ENCODE measurements at regions not wholly inside any gene's neighbourhood (a gene's known extent, or its start where the extent isn't known, plus 50 kb on each side); places are given as distances from the start of the nearest gene placed in this dataset.

DNA sequence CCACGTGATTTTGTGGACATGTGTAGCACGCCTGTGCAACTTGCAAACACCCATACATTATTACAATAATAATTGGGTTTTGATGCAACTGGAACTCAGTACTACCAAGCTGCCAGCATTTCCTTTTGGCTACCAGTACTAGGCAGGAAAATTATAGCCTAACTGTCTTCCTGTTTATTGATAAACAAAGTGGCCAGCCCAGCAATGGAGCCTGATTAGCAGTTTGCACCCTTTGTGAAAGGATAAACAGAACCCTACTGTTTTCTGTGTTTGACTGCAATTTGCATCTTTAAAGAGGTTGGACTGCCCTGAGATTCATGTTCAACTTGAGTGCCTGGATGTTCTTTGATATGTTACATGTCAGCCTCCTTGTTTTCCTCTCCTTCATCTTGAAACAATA is 173.9 kb downstream of the ZIC5 start:
- TF ChIP-seq IRF2 (CRISPR knock-in tag; IDR thresholded peaks at IDR 0.05; ENCODE audit: borderline replicate concordance, low read depth) (no peak), NFYB (CRISPR knock-in tag; conservative IDR thresholded peaks at IDR 0.05; ENCODE audit: low read depth) (no peak), TCF7 (CRISPR knock-in tag; IDR thresholded peaks at IDR 0.05; ENCODE audit: low read depth) (no peak), FOXJ3 (CRISPR knock-in tag; IDR thresholded peaks at IDR 0.05; ENCODE audit: borderline replicate concordance) (no peak), PRRX2 (CRISPR knock-in tag; IDR thresholded peaks at IDR 0.05) (no peak)
- TF ChIP-seq, protein P1, sequence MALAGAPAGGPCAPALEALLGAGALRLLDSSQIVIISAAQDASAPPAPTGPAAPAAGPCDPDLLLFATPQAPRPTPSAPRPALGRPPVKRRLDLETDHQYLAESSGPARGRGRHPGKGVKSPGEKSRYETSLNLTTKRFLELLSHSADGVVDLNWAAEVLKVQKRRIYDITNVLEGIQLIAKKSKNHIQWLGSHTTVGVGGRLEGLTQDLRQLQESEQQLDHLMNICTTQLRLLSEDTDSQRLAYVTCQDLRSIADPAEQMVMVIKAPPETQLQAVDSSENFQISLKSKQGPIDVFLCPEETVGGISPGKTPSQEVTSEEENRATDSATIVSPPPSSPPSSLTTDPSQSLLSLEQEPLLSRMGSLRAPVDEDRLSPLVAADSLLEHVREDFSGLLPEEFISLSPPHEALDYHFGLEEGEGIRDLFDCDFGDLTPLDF (CRISPR knock-in tag; IDR thresholded peaks at IDR 0.05): no peak
- TF ChIP-seq, protein P2, sequence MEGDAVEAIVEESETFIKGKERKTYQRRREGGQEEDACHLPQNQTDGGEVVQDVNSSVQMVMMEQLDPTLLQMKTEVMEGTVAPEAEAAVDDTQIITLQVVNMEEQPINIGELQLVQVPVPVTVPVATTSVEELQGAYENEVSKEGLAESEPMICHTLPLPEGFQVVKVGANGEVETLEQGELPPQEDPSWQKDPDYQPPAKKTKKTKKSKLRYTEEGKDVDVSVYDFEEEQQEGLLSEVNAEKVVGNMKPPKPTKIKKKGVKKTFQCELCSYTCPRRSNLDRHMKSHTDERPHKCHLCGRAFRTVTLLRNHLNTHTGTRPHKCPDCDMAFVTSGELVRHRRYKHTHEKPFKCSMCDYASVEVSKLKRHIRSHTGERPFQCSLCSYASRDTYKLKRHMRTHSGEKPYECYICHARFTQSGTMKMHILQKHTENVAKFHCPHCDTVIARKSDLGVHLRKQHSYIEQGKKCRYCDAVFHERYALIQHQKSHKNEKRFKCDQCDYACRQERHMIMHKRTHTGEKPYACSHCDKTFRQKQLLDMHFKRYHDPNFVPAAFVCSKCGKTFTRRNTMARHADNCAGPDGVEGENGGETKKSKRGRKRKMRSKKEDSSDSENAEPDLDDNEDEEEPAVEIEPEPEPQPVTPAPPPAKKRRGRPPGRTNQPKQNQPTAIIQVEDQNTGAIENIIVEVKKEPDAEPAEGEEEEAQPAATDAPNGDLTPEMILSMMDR (IDR thresholded peaks at IDR 0.05): no peak
- TF ChIP-seq, protein P3, sequence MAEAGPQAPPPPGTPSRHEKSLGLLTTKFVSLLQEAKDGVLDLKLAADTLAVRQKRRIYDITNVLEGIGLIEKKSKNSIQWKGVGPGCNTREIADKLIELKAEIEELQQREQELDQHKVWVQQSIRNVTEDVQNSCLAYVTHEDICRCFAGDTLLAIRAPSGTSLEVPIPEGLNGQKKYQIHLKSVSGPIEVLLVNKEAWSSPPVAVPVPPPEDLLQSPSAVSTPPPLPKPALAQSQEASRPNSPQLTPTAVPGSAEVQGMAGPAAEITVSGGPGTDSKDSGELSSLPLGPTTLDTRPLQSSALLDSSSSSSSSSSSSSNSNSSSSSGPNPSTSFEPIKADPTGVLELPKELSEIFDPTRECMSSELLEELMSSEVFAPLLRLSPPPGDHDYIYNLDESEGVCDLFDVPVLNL (CRISPR knock-in tag; IDR thresholded peaks at IDR 0.05; ENCODE audit: borderline replicate concordance, low read depth): no peak
